GM12878 (cell line): ENCODE measurements at regions not wholly inside any gene's neighbourhood (a gene's known extent, or its start where the extent isn't known, plus 50 kb on each side); places are given as distances from the start of the nearest gene placed in this dataset.

Source experiments
- BMI1 ChIP-seq: fragments of 450-650 bp; IDR thresholded peaks from 2 replicates; pipeline ENCODE4 v1.6.1; 2016; ENCODE audit warnings: mild to moderate bottlenecking, moderate library complexity, borderline replicate concordance
- CREB1 ChIP-seq: IDR thresholded peaks from 2 replicates; pipeline ENCODE4 v1.6.1; 2012; ENCODE audit warnings: low read depth, mild to moderate bottlenecking, inconsistent platforms
- EP300 ChIP-seq, 2 experiments: fragments of 150-350 bp in 1 of 2; IDR thresholded peaks; 2 replicates each; pipeline ENCODE4 v1.6.1; 2011 to 2012; ENCODE audit warnings: low read depth in 2 of 2, low read length in 2 of 2, borderline replicate concordance in 1 of 2, improper control_type of control experiment in 1 of 2, inconsistent platforms in 1 of 2; ENCODE audit not compliant: control insufficient read depth in 1 of 2
- FOXM1 ChIP-seq: IDR thresholded peaks from 2 replicates; pipeline ENCODE4 v1.6.1; 2012; ENCODE audit warnings: low read depth, mild to moderate bottlenecking, inconsistent platforms, low read length, moderate library complexity
- SMC3 ChIP-seq: IDR thresholded peaks from 2 replicates; pipeline ENCODE4 v1.6.1; 2011; ENCODE audit warnings: low read length, improper control_type of control experiment, borderline replicate concordance
- SUPT20H ChIP-seq: IDR thresholded peaks from 2 replicates; pipeline ENCODE4 v1.6.1; 2011; ENCODE audit warnings: low read depth, mild to moderate bottlenecking, low read length, moderate library complexity, borderline replicate concordance; ENCODE audit not compliant: control insufficient read depth
- ZNF384 ChIP-seq: IDR thresholded peaks from 2 replicates; pipeline ENCODE4 v1.6.1; 2012; ENCODE audit warnings: low read depth, mild to moderate bottlenecking, low read length, improper control_type of control experiment, borderline replicate concordance
- ZSCAN29 ChIP-seq: fragments of 450-650 bp; IDR thresholded peaks from 2 replicates; pipeline ENCODE4 v1.6.1; 2017; ENCODE audit warnings: mild to moderate bottlenecking, moderate library complexity
- TF ChIP-seq, protein P1 (sequence below): IDR thresholded peaks from 2 replicates; pipeline ENCODE4 v1.6.1; 2011; ENCODE audit warnings: borderline replicate concordance, low read depth, mild to moderate bottlenecking, moderate library complexity, mixed read lengths, low read length; ENCODE audit not compliant: insufficient read depth; ENCODE audit errors: extremely low read length
- TF ChIP-seq, protein P2 (sequence below): fragments of 450-650 bp; IDR thresholded peaks from 2 replicates; pipeline ENCODE4 v1.6.1; 2016; ENCODE audit warnings: mild to moderate bottlenecking, moderate library complexity, borderline replicate concordance
- TF ChIP-seq, protein P3 (sequence below), 3 experiments: IDR thresholded peaks in 2 of 3; conservative IDR thresholded peaks in 1 of 3; 2 replicates each; pipeline ENCODE4 v1.5.1; 2011; ENCODE audit warnings: low read depth in 3 of 3, low read length in 3 of 3, mild to moderate bottlenecking in 3 of 3, control low read depth in 2 of 3, moderate library complexity in 2 of 3, inconsistent platforms in 1 of 3, mixed read lengths in 1 of 3; ENCODE audit not compliant: control insufficient read depth in 2 of 3, insufficient read depth in 1 of 3; ENCODE audit errors: extremely low read depth in 1 of 3
- TF ChIP-seq, protein P4 (sequence below): IDR thresholded peaks from 2 replicates; pipeline ENCODE4 v1.6.1; 2011; ENCODE audit warnings: low read depth, low read length, improper control_type of control experiment, borderline replicate concordance
- TF ChIP-seq, protein P5 (sequence below): IDR thresholded peaks from 2 replicates; pipeline ENCODE4 v1.6.1; 2012; ENCODE audit warnings: low read depth, low read length, improper control_type of control experiment

DNA sequence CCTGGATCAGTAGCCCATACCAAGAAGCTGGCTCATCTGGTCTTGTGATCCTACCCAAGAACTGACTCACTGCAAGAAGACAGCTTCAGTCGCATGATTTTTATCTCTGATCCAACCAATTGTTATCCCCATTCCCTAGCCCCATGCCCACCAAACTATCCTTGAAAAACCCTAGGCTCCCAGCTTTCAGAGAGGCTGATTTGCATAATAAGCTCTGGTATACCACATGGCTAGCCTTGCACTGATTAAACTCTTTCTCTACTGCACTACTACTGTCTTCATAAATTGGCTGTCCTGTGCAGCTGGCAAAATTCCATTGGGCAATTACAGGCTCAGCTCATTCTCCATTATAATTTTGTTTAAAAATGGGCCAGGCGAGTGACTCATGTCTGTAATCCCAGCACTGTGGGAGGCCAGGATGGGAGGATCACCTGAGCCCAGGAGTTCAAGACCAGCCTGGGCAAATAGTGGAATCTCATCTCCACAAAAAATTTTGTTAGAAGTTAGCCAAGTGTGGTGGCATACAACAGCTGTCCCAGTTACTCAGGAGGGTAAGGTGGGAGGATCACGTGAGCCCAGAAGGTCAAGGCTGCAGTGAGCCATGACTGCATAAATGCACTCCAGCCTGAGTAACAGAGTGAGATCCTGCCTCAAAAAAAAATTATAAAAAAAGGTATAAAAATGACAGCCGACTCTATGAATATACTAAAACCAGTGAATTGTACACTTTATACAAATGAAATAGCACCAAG lies 76.7 kb upstream of the EIF5 start:
- TF ChIP-seq, protein P1, sequence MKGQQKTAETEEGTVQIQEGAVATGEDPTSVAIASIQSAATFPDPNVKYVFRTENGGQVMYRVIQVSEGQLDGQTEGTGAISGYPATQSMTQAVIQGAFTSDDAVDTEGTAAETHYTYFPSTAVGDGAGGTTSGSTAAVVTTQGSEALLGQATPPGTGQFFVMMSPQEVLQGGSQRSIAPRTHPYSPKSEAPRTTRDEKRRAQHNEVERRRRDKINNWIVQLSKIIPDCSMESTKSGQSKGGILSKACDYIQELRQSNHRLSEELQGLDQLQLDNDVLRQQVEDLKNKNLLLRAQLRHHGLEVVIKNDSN, result no peak
- TF ChIP-seq FOXM1 (no peak), SUPT20H (no peak), ZNF384 (no peak), EP300 (IDR thresholded peaks at IDR 0.05; ENCODE audit: borderline replicate concordance in 1 of 2, control insufficient read depth in 1 of 2, low read depth in 2 of 2, low read length in 2 of 2) (no peak), SMC3 (no peak), BMI1 (no peak), ZSCAN29 (no peak), CREB1 (no peak)
- TF ChIP-seq, protein P2, sequence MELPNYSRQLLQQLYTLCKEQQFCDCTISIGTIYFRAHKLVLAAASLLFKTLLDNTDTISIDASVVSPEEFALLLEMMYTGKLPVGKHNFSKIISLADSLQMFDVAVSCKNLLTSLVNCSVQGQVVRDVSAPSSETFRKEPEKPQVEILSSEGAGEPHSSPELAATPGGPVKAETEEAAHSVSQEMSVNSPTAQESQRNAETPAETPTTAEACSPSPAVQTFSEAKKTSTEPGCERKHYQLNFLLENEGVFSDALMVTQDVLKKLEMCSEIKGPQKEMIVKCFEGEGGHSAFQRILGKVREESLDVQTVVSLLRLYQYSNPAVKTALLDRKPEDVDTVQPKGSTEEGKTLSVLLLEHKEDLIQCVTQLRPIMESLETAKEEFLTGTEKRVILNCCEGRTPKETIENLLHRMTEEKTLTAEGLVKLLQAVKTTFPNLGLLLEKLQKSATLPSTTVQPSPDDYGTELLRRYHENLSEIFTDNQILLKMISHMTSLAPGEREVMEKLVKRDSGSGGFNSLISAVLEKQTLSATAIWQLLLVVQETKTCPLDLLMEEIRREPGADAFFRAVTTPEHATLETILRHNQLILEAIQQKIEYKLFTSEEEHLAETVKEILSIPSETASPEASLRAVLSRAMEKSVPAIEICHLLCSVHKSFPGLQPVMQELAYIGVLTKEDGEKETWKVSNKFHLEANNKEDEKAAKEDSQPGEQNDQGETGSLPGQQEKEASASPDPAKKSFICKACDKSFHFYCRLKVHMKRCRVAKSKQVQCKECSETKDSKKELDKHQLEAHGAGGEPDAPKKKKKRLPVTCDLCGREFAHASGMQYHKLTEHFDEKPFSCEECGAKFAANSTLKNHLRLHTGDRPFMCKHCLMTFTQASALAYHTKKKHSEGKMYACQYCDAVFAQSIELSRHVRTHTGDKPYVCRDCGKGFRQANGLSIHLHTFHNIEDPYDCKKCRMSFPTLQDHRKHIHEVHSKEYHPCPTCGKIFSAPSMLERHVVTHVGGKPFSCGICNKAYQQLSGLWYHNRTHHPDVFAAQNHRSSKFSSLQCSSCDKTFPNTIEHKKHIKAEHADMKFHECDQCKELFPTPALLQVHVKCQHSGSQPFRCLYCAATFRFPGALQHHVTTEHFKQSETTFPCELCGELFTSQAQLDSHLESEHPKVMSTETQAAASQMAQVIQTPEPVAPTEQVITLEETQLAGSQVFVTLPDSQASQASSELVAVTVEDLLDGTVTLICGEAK, result no peak
- TF ChIP-seq, protein P3, sequence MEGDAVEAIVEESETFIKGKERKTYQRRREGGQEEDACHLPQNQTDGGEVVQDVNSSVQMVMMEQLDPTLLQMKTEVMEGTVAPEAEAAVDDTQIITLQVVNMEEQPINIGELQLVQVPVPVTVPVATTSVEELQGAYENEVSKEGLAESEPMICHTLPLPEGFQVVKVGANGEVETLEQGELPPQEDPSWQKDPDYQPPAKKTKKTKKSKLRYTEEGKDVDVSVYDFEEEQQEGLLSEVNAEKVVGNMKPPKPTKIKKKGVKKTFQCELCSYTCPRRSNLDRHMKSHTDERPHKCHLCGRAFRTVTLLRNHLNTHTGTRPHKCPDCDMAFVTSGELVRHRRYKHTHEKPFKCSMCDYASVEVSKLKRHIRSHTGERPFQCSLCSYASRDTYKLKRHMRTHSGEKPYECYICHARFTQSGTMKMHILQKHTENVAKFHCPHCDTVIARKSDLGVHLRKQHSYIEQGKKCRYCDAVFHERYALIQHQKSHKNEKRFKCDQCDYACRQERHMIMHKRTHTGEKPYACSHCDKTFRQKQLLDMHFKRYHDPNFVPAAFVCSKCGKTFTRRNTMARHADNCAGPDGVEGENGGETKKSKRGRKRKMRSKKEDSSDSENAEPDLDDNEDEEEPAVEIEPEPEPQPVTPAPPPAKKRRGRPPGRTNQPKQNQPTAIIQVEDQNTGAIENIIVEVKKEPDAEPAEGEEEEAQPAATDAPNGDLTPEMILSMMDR (IDR thresholded peaks at IDR 0.05 in 2 of 3, conservative IDR thresholded peaks at IDR 0.05 in 1 of 3; ENCODE audit: control insufficient read depth in 2 of 3, extremely low read depth in 1 of 3, insufficient read depth in 1 of 3, low read depth in 3 of 3, low read length in 3 of 3), result no peak
- TF ChIP-seq, protein P4, sequence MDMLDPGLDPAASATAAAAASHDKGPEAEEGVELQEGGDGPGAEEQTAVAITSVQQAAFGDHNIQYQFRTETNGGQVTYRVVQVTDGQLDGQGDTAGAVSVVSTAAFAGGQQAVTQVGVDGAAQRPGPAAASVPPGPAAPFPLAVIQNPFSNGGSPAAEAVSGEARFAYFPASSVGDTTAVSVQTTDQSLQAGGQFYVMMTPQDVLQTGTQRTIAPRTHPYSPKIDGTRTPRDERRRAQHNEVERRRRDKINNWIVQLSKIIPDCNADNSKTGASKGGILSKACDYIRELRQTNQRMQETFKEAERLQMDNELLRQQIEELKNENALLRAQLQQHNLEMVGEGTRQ, result no peak
- TF ChIP-seq, protein P5, sequence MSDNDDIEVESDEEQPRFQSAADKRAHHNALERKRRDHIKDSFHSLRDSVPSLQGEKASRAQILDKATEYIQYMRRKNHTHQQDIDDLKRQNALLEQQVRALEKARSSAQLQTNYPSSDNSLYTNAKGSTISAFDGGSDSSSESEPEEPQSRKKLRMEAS, result no peak
